Erythroblast (primary cell): ENCODE measurements at regions not wholly inside any gene's neighbourhood (a gene's known extent, or its start where the extent isn't known, plus 50 kb on each side); places are given as distances from the start of the nearest gene placed in this dataset.

ENCODE experiments used
- GATA1 ChIP-seq: IDR thresholded peaks from 2 replicates; pipeline ENCODE4 v1.6.1; 2011; ENCODE audit warnings: low read depth, mild to moderate bottlenecking, control low read depth, low read length, moderate library complexity
- POLR2A ChIP-seq: IDR thresholded peaks from 2 replicates; pipeline ENCODE4 v1.6.1; 2011; ENCODE audit warnings: mild to moderate bottlenecking, low read length

GRCh38 chr5:136642976-136643375 is 277.6 kb upstream of the TRPC7 start:
- TF ChIP-seq POLR2A: no peak
- TF ChIP-seq GATA1: no peak
